ENCODE measurements at regions not wholly inside any gene's neighbourhood (a gene's known extent, or its start where the extent isn't known, plus 50 kb on each side); places are given as distances from the start of the nearest gene placed in this dataset.

DNA sequence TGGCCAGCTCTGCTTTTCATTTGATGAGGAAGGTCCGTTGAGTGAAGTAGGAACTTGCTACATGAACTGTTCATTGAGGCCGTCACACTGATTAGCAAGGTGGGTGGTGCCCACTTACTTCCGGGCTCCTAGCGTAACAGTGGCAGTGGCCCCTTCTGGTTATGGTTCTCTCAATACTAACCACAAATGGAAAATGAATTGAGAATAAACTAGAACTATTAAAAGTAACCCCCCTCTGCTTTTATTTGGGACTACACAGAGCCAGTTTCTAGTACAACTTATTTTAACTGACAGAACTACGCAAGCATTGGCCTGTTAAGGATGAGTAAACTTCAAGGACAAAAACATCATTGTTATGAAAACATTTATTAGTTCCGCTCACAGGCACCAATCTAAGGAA lies 519.1 kb downstream of the INHBA start:
- TF ChIP-seq CTCF (IDR thresholded peaks at IDR 0.05) (no peak), POLR2A (IDR thresholded peaks at IDR 0.05; ENCODE audit: low read depth) (no peak), POLR2AphosphoS5 (IDR thresholded peaks at IDR 0.05) (no peak), EP300 (IDR thresholded peaks at IDR 0.05) (no peak)
